Natural killer cell (primary cell): ENCODE measurements at regions not wholly inside any gene's neighbourhood (a gene's known extent, or its start where the extent isn't known, plus 50 kb on each side); places are given as distances from the start of the nearest gene placed in this dataset.

Experiments
- ATAC-seq, 3 donors: fragments of 150-1000 bp in 2 of 3; fragments of 200-7000 bp in 1 of 3; cut with Tn5 transposase; 1 replicate in 1 of 3; 2 replicates in 2 of 3; pipeline ENCODE4 v1.10.0; 2021; ENCODE audit warnings: mild to moderate bottlenecking in 2 of 3, moderate library complexity in 2 of 3
- DNase-seq, 2 donors: peaks; one replicate each; pipeline versions ENCODE4 v3.0.0 to v3.0.0-alpha.2; 2013 to 2021; ENCODE audit warnings: mixed read lengths in 1 of 2
- H3K27ac ChIP-seq: one replicate; pipeline ENCODE4 v1.5.1; 2013; ENCODE audit warnings: mild to moderate bottlenecking, low read length
- H3K27me3 ChIP-seq: one replicate; pipeline ENCODE4 v1.6.1; 2013; ENCODE audit warnings: low read length; ENCODE audit not compliant: control insufficient read depth, insufficient read depth
- H3K36me3 ChIP-seq: one replicate; pipeline ENCODE4 v1.6.1; 2013; ENCODE audit warnings: low read length; ENCODE audit not compliant: control insufficient read depth, insufficient read depth
- H3K4me1 ChIP-seq: one replicate; pipeline ENCODE4 v1.6.1; 2013; ENCODE audit warnings: low read length; ENCODE audit not compliant: control insufficient read depth, insufficient read depth
- H3K4me3 ChIP-seq: one replicate; pipeline ENCODE4 v1.5.1; 2013; ENCODE audit warnings: low read length
- H3K9me3 ChIP-seq: one replicate; pipeline ENCODE4 v1.6.1; 2013; ENCODE audit warnings: low read length; ENCODE audit not compliant: control insufficient read depth, insufficient read depth
- H3K27ac Mint-ChIP-seq, 2 donors: one replicate each; pipeline ENCODE4 v1.8.0; 2022; ENCODE audit warnings: mild to moderate bottlenecking in 2 of 2, mixed read lengths in 2 of 2, moderate library complexity in 1 of 2
- H3K27me3 Mint-ChIP-seq, 2 donors: one replicate each; pipeline ENCODE4 v1.8.0; 2022; ENCODE audit warnings: low read depth in 2 of 2, mixed read lengths in 2 of 2
- H3K36me3 Mint-ChIP-seq: one replicate; pipeline ENCODE4 v1.8.0; 2022; ENCODE audit warnings: mixed read lengths
- H3K4me1 Mint-ChIP-seq, 2 donors: one replicate each; pipeline ENCODE4 v1.8.0; 2022; ENCODE audit warnings: mixed read lengths in 2 of 2
- H3K4me3 Mint-ChIP-seq: one replicate; pipeline ENCODE4 v1.8.0; 2022; ENCODE audit warnings: mild to moderate bottlenecking, moderate library complexity, mixed read lengths
- H3K9me3 Mint-ChIP-seq, 2 donors: one replicate each; pipeline ENCODE4 v1.8.0; 2022; ENCODE audit warnings: mixed read lengths in 2 of 2
- whole genome bisulfite sequencing: methylation state at CpG from one replicate; pipeline ENCODE4 v1.1.7; 2013; ENCODE audit warnings: missing lambda C conversion rate; ENCODE audit not compliant: insufficient coverage; 5-methylcytosine and 5-hydroxymethylcytosine counted together
- intact Hi-C: fragments of 100-400 bp; cut with micrococcal nuclease; formaldehyde crosslinking; loops from one replicate; pipeline ENCODE4 v1.14.2; 2022
- TF ChIP-seq, protein P1 (sequence below): fragments of 200-600 bp; IDR thresholded peaks from one replicate; pipeline ENCODE4 v1.8.0; 2022; ENCODE audit warnings: antibody characterized with exemption

DNA sequence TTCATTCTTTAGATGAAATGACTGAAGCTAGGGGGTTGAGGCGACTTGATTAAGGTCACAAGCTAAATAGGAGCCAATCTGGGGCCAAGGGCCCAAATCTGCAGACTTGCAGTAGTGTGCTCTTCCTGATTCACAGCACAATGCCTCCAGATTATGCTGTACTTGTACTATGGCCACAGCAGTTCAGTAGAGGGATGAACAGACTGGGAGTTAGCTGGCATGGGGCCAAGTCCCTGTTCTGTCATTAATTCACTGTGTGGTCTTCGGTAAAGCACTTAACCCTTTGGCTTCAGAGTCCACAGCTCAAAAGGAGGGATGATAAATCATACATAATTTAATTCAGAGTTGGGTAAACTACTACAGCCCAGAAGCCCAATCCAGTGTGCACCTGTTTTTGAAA, 196.8 kb downstream of the XPNPEP1 start:
- no peaks in the 10 kb centered on the region for H3K36me3 ChIP-seq
- no peaks in the 10 kb centered on the region for H3K9me3 ChIP-seq
- TF ChIP-seq, protein P1, sequence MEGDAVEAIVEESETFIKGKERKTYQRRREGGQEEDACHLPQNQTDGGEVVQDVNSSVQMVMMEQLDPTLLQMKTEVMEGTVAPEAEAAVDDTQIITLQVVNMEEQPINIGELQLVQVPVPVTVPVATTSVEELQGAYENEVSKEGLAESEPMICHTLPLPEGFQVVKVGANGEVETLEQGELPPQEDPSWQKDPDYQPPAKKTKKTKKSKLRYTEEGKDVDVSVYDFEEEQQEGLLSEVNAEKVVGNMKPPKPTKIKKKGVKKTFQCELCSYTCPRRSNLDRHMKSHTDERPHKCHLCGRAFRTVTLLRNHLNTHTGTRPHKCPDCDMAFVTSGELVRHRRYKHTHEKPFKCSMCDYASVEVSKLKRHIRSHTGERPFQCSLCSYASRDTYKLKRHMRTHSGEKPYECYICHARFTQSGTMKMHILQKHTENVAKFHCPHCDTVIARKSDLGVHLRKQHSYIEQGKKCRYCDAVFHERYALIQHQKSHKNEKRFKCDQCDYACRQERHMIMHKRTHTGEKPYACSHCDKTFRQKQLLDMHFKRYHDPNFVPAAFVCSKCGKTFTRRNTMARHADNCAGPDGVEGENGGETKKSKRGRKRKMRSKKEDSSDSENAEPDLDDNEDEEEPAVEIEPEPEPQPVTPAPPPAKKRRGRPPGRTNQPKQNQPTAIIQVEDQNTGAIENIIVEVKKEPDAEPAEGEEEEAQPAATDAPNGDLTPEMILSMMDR = no peak
- Mint-ChIP-seq H3K27me3 (peaks cover 0 to 3% of the 10 kb centered on the region in 2 donors), H3K27ac (no peak overlapping the region), H3K4me1 (no peaks in the 10 kb centered on the region), H3K9me3 (no peaks in the 10 kb centered on the region), H3K36me3 (no peaks in the 10 kb centered on the region), H3K4me3 (no peak overlapping the region)
- H3K4me1 ChIP-seq = no peaks in the 10 kb centered on the region
- H3K27me3 ChIP-seq = no peaks in the 10 kb centered on the region
- ATAC-seq = no peak
- intact Hi-C loops = no loop called here
- 48% methylated on average over 2 of the region's 2 CpGs for WGBS
- no peak overlapping the region for H3K4me3 ChIP-seq
- no peak for DNase-seq
- H3K27ac ChIP-seq = no peak overlapping the region

DNA sequence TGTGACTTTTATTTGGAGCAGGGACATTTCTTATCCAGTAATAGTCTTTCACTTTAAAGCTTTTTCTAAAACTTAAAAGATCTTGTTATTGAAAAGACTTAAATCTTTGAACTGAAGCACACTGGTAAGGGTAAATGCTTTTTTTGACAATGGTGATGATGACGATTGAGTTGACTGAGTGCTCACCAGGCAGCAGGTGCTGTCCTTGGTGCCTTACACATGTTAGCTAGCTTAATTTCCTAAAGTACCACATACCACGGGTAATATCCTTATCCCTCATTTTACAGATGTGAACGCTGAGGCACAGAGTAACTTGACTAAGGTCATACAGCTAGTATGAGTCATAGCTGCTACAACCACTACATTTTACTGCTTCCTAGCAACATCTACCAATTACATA, 200.0 kb downstream of the XPNPEP1 start:
- Mint-ChIP-seq H3K4me1 (no peaks in the 10 kb centered on the region), H3K36me3 (no peaks in the 10 kb centered on the region), H3K4me3 (no peak overlapping the region), H3K27me3 (peaks cover 2 to 3% of the 10 kb centered on the region in 2 donors), H3K9me3 (no peaks in the 10 kb centered on the region), H3K27ac (no peak overlapping the region)
- DNase-seq (no peak), ATAC-seq (no peak)
- Histone ChIP-seq H3K9me3 (no peaks in the 10 kb centered on the region), H3K36me3 (no peaks in the 10 kb centered on the region), H3K4me3 (no peak overlapping the region), H3K4me1 (no peaks in the 10 kb centered on the region), H3K27ac (no peak overlapping the region), H3K27me3 (no peaks in the 10 kb centered on the region)
- TF ChIP-seq, protein P1 = no peak
- 39% methylated on average over 3 of the region's 3 CpGs for WGBS
- intact Hi-C loops = no loop called here

DNA sequence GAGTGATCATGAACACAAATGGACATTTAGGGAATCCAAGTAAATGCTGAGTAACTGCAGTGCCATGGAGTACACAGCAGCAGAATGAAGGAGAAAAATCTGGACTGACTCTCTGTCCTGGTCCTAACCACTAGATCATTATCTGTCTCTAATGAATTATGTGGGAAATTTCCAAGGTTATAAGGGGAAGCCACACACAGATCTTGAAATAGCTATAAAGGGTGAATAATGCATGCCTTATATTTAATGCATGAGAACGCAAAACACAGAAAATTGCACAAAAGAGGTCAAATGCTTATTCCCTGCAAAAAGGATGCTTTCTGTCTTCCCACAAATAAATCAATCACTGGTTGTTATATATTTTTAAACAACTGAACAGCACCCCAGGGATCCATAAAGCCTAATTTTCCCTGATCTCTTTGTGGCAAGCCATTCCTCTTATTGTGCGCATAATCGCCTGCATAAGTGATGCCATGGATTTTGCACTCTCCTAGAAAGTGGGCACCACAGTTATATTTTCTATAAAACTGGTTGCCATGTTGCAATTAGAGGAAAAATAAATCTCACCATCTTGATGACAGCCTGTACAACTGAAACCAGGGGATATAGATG, 201.8 kb downstream of the XPNPEP1 start:
- Histone ChIP-seq H3K27me3 (no peaks in the 10 kb centered on the region), H3K36me3 (no peaks in the 10 kb centered on the region), H3K4me3 (no peak overlapping the region), H3K9me3 (no peaks in the 10 kb centered on the region), H3K4me1 (no peaks in the 10 kb centered on the region), H3K27ac (no peak overlapping the region)
- DNase-seq (no peak), ATAC-seq (no peak)
- no peak overlapping the region for H3K4me3 Mint-ChIP-seq
- intact Hi-C loops = no loop called here
- TF ChIP-seq, protein P1 = no peak
- no peaks in the 10 kb centered on the region for H3K4me1 Mint-ChIP-seq
- H3K27me3 Mint-ChIP-seq = peaks cover 5 to 9% of the 10 kb centered on the region in 2 donors
- no peak overlapping the region for H3K27ac Mint-ChIP-seq
- H3K36me3 Mint-ChIP-seq = no peaks in the 10 kb centered on the region
- peaks cover 0 to 4% of the 10 kb centered on the region in 2 donors for H3K9me3 Mint-ChIP-seq
- 93% methylated on average over 3 of the region's 3 CpGs for WGBS

DNA sequence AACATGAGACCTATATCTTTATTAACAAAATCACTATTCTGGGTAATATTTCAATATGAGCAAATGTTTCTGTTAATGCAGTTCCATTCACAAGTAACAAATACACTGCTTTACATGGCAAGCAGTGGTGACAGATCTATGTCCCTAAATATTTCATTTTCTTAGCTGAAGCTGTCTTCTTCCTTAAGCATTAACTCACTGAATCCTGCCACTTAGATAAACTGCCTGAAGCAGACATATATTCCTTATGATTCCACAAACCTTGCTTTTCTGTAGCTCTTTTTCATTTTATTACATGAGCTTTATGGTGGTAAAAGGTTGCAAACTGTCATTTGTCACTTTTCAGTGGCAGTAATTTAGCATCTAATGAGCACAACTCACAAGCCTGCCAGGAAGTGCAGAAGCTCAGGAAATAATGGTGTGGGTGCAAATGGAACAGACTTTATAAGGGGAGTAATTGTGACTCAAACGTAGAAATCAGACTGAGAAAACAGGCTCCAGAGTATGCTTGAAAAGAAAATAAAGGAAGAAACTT, 217.2 kb downstream of the XPNPEP1 start:
- no peak overlapping the region for H3K4me3 Mint-ChIP-seq
- no peak overlapping the region for H3K27ac Mint-ChIP-seq

More for the DNA sequence above, 217.2 kb downstream of the XPNPEP1 start:
- no peaks in the 10 kb centered on the region for H3K4me1 Mint-ChIP-seq
- Histone ChIP-seq H3K9me3 (no peaks in the 10 kb centered on the region), H3K4me3 (no peak overlapping the region), H3K27ac (no peak overlapping the region), H3K27me3 (no peaks in the 10 kb centered on the region), H3K36me3 (no peaks in the 10 kb centered on the region), H3K4me1 (no peaks in the 10 kb centered on the region)
- DNase-seq (no peak), ATAC-seq (no peak)
- H3K9me3 Mint-ChIP-seq = peaks cover 4 to 5% of the 10 kb centered on the region in 2 donors
- intact Hi-C loops = no loop called here
- TF ChIP-seq, protein P1 = no peak
- peaks cover 6% of the 10 kb centered on the region for H3K36me3 Mint-ChIP-seq
- 22% methylated on average over 1 of the region's 1 CpG for WGBS
- H3K27me3 Mint-ChIP-seq = peaks cover 0 to 2% of the 10 kb centered on the region in 2 donors
